IMR-90 (cell line): ENCODE measurements at regions not wholly inside any gene's neighbourhood (a gene's known extent, or its start where the extent isn't known, plus 50 kb on each side); places are given as distances from the start of the nearest gene placed in this dataset.

Experiments
- ATAC-seq: fragments of 200-7000 bp; cut with Tn5 transposase; 2 replicates; pipeline ENCODE4 v1.9.1; 2020; ENCODE audit warnings: low read depth, mild to moderate bottlenecking, moderate library complexity
- BruUV-seq: library from RNA; stranded (reverse); fragments of 400-500 nt; replicated peaks from 2 replicates; lab custom pipeline; 2021; lab: Mats Ljungman, UMichigan
- CTCF ChIA-PET: fragments of 300-600 bp; formaldehyde crosslinking; extraction: SDS; loops from one replicate; lab custom pipeline; 2021; ENCODE audit warnings: antibody characterized with exemption; lab: Yijun Ruan, JAX
- POLR2A ChIA-PET: fragments of 300-600 bp; sonication (Branson Sonifier 250); formaldehyde crosslinking; loops from one replicate; lab custom pipeline; 2022; ENCODE audit warnings: antibody characterized with exemption; ENCODE audit not compliant: unreplicated experiment; lab: Charles Lee
- DNase-seq: peaks from one replicate; pipeline ENCODE4 v3.0.0; 2013
- H2AFZ ChIP-seq: replicated peaks from 2 replicates; pipeline ENCODE3; 2013; ENCODE audit warnings: low read length, mild to moderate bottlenecking; ENCODE audit not compliant: poor library complexity
- H2AK5ac ChIP-seq: 2 replicates; pipeline ENCODE4 v1.6.1; 2013; ENCODE audit warnings: low read depth, low read length, inconsistent platforms
- H2AK9ac ChIP-seq: replicated peaks from 2 replicates; pipeline ENCODE3; 2013; ENCODE audit warnings: mild to moderate bottlenecking, low read depth, low read length, moderate library complexity; ENCODE audit not compliant: poor library complexity
- H2BK120ac ChIP-seq: 2 replicates; pipeline ENCODE4 v1.6.1; 2013; ENCODE audit warnings: low read depth, low read length, inconsistent platforms
- H2BK15ac ChIP-seq: 3 replicates; pipeline ENCODE4 v1.6.1; 2013; ENCODE audit warnings: low read depth, low read length, inconsistent platforms
- H2BK20ac ChIP-seq: 2 replicates; pipeline ENCODE4 v1.6.1; 2013; ENCODE audit warnings: low read depth, mild to moderate bottlenecking, inconsistent platforms, low read length, moderate library complexity
- H2BK5ac ChIP-seq: 2 replicates; pipeline ENCODE4 v1.6.1; 2013; ENCODE audit warnings: mild to moderate bottlenecking, low read depth, low read length, inconsistent platforms; ENCODE audit not compliant: poor library complexity, severe bottlenecking
- H3K14ac ChIP-seq: replicated peaks from 2 replicates; pipeline ENCODE4 v1.6.1; 2013; ENCODE audit warnings: low read depth, low read length, inconsistent platforms
- H3K18ac ChIP-seq: 2 replicates; pipeline ENCODE4 v1.6.1; 2013; ENCODE audit warnings: low read depth, low read length, control low read depth
- H3K23ac ChIP-seq: 2 replicates; pipeline ENCODE4 v1.6.1; 2013; ENCODE audit warnings: low read depth, low read length, inconsistent platforms
- H3K27ac ChIP-seq: 2 replicates; pipeline ENCODE4 v1.5.1; 2013; ENCODE audit warnings: mild to moderate bottlenecking, control low read depth, low read length; ENCODE audit not compliant: insufficient read depth
- H3K27me3 ChIP-seq: 2 replicates; pipeline ENCODE4 v1.6.1; 2013; ENCODE audit warnings: low read length; ENCODE audit not compliant: control insufficient read depth, insufficient read depth
- H3K36me3 ChIP-seq: 2 replicates; pipeline ENCODE4 v1.6.1; 2013; ENCODE audit warnings: low read length, mixed read lengths; ENCODE audit not compliant: control insufficient read depth, insufficient read depth
- H3K4ac ChIP-seq: 2 replicates; pipeline ENCODE4 v1.6.1; 2013; ENCODE audit warnings: low read depth, low read length, inconsistent platforms
- H3K4me1 ChIP-seq: 2 replicates; pipeline ENCODE4 v1.6.1; 2013; ENCODE audit warnings: low read length, mixed read lengths; ENCODE audit not compliant: control insufficient read depth, insufficient read depth
- H3K4me2 ChIP-seq: 2 replicates; pipeline ENCODE4 v1.6.1; 2013; ENCODE audit warnings: low read depth, mild to moderate bottlenecking, control low read depth, low read length, moderate library complexity
- H3K4me3 ChIP-seq: 2 replicates; pipeline ENCODE4 v1.5.1; 2013; ENCODE audit warnings: low read depth, mild to moderate bottlenecking, control low read depth, low read length, moderate library complexity; ENCODE audit not compliant: insufficient read depth
- H3K56ac ChIP-seq: 2 replicates; pipeline ENCODE4 v1.6.1; 2013; ENCODE audit warnings: low read length, inconsistent platforms; ENCODE audit not compliant: insufficient read depth; ENCODE audit errors: extremely low read depth
- H3K79me1 ChIP-seq, 2 experiments: 2 replicates each; pipeline ENCODE4 v1.6.1; 2013; ENCODE audit warnings: low read length in 2 of 2, inconsistent platforms in 1 of 2, low read depth in 1 of 2
- H3K9ac ChIP-seq: 2 replicates; pipeline ENCODE4 v1.6.1; 2013; ENCODE audit warnings: low read depth, low read length, control low read depth
- H3K9me1 ChIP-seq: 2 replicates; pipeline ENCODE4 v1.6.1; 2013; ENCODE audit warnings: low read length, inconsistent platforms; ENCODE audit not compliant: insufficient read depth
- H3K9me3 ChIP-seq: 2 replicates; pipeline ENCODE4 v1.6.1; 2013; ENCODE audit warnings: low read length; ENCODE audit not compliant: control insufficient read depth, insufficient read depth
- H4K20me1 ChIP-seq: 2 replicates; pipeline ENCODE4 v1.6.1; 2013; ENCODE audit warnings: low read length, inconsistent platforms; ENCODE audit not compliant: insufficient read depth
- H4K5ac ChIP-seq: 2 replicates; pipeline ENCODE4 v1.6.1; 2013; ENCODE audit warnings: mild to moderate bottlenecking, low read depth, low read length, control low read depth
- H4K8ac ChIP-seq, 2 experiments: 2 replicates each; pipeline ENCODE4 v1.6.1; 2013; ENCODE audit warnings: low read depth in 2 of 2, low read length in 2 of 2, control low read depth in 1 of 2, inconsistent platforms in 1 of 2
- H4K91ac ChIP-seq: 2 replicates; pipeline ENCODE4 v1.6.1; 2013; ENCODE audit warnings: low read depth, low read length, inconsistent platforms; ENCODE audit not compliant: insufficient read depth
- CEBPB ChIP-seq: IDR thresholded peaks from 2 replicates; pipeline ENCODE4 v1.6.1; 2012; ENCODE audit warnings: low read depth, low read length, improper control_type of control experiment
- CHD1 ChIP-seq: IDR thresholded peaks from 2 replicates; pipeline ENCODE4 v1.6.1; 2012; ENCODE audit warnings: low read depth, low read length, improper control_type of control experiment
- MXI1 ChIP-seq: IDR thresholded peaks from 2 replicates; pipeline ENCODE4 v1.6.1; 2012; ENCODE audit warnings: low read depth, mild to moderate bottlenecking, low read length, moderate library complexity, borderline replicate concordance
- NFE2L2 ChIP-seq: fragments of 150-350 bp; IDR thresholded peaks from 2 replicates; pipeline ENCODE4 v1.6.1; 2016; ENCODE audit warnings: low read depth, mild to moderate bottlenecking, low read length
- POLR2A ChIP-seq: IDR thresholded peaks from 2 replicates; pipeline ENCODE4 v1.6.1; 2012; ENCODE audit warnings: mild to moderate bottlenecking, low read depth, low read length
- RCOR1 ChIP-seq: IDR thresholded peaks from 2 replicates; pipeline ENCODE4 v1.6.1; 2012; ENCODE audit warnings: mild to moderate bottlenecking, low read length, improper control_type of control experiment; ENCODE audit not compliant: insufficient replicate concordance
- RFX5 ChIP-seq: IDR thresholded peaks from 2 replicates; pipeline ENCODE4 v1.8.0; 2012; ENCODE audit warnings: low read depth, mild to moderate bottlenecking, low read length, moderate library complexity
- SMC3 ChIP-seq: fragments of 150-350 bp; IDR thresholded peaks from 2 replicates; pipeline ENCODE4 v1.6.1; 2016; ENCODE audit warnings: low read depth, mild to moderate bottlenecking, antibody characterized with exemption, low read length, moderate library complexity
- WGBS, 2 experiments: methylation state at CpG; one replicate each; pipeline versions ENCODE4 v1.1.5 to v1.1.7; 2013; ENCODE audit warnings: missing lambda C conversion rate in 2 of 2; ENCODE audit not compliant: insufficient read length in 1 of 2; ENCODE audit errors: extremely low coverage in 2 of 2; 5-methylcytosine and 5-hydroxymethylcytosine counted together
- dilution Hi-C: fragments of 300-500 bp; cut with HindIII; formaldehyde crosslinking; loops from one replicate; pipeline ENCODE4 v1.14.3; 2018; ENCODE audit warnings: low sequenced_read_pairs; ENCODE audit not compliant: unreplicated experiment
- in situ Hi-C: fragments of 300-500 bp; cut with MboI; formaldehyde crosslinking; loops from 3 replicates; pipeline ENCODE4 v1.14.3; 2019; ENCODE audit warnings: low sequenced_read_pairs, inconsistent platforms, mixed read lengths
- intact Hi-C: fragments of 100-400 bp; cut with micrococcal nuclease; formaldehyde crosslinking; loops from 2 replicates; pipeline ENCODE4 v1.10.0; 2022
- TF ChIP-seq, protein P1 (sequence below): fragments of 150-350 bp; IDR thresholded peaks from 2 replicates; pipeline ENCODE4 v1.6.1; 2017; ENCODE audit warnings: mild to moderate bottlenecking, antibody characterized with exemption, low read length, low read depth
- TF ChIP-seq, protein P2 (sequence below): conservative IDR thresholded peaks from 2 replicates; pipeline ENCODE4 v1.5.1; 2012; ENCODE audit warnings: mild to moderate bottlenecking, low read depth, low read length, improper control_type of control experiment

- Histone ChIP-seq H2BK15ac (no peak overlapping the region), H3K4me1 (no peaks in the 10 kb centered on the region), H3K9ac (no peak overlapping the region), H4K8ac (no peak overlapping the region), H3K18ac (no peak overlapping the region), H3K27ac (no peak overlapping the region), H3K36me3 (no peaks in the 10 kb centered on the region), H4K5ac (no peak overlapping the region), H3K79me1 (no peaks in the 10 kb centered on the region), H2BK120ac (no peak overlapping the region), H4K20me1 (no peaks in the 10 kb centered on the region), H3K56ac (no peak overlapping the region), H3K4me3 (no peak overlapping the region), H2BK20ac (no peak overlapping the region), H2AFZ (no peak overlapping the region), H3K4ac (no peak overlapping the region), H3K9me1 (no peaks in the 10 kb centered on the region), H4K91ac (no peak overlapping the region), H3K23ac (no peak overlapping the region), H3K4me2 (no peak overlapping the region), H2AK9ac (no peak overlapping the region), H2BK5ac (no peak overlapping the region), H3K9me3 (no peaks in the 10 kb centered on the region), H2AK5ac (no peak overlapping the region), H3K14ac (no peak overlapping the region), H3K27me3 (no peaks in the 10 kb centered on the region)
- intact Hi-C loops, result no loop called here
- ATAC-seq, result no peak
- dilution Hi-C loops, result no loop called here
- ChIA-PET CTCF (no interaction called here), POLR2A (no interaction called here)
- no peak for DNase-seq
- WGBS, 2 experiments, result no CpG with 5 or more reads among the region's 1 CpG
- no TSS peak for BruUV-seq
- in situ Hi-C loops, result no loop called here
- TF ChIP-seq MXI1 (no peak), POLR2A (no peak), RCOR1 (no peak), CEBPB (no peak), CHD1 (no peak), SMC3 (no peak), RFX5 (no peak), NFE2L2 (no peak)
- TF ChIP-seq, protein P1, sequence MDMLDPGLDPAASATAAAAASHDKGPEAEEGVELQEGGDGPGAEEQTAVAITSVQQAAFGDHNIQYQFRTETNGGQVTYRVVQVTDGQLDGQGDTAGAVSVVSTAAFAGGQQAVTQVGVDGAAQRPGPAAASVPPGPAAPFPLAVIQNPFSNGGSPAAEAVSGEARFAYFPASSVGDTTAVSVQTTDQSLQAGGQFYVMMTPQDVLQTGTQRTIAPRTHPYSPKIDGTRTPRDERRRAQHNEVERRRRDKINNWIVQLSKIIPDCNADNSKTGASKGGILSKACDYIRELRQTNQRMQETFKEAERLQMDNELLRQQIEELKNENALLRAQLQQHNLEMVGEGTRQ, result no peak
- TF ChIP-seq, protein P2, sequence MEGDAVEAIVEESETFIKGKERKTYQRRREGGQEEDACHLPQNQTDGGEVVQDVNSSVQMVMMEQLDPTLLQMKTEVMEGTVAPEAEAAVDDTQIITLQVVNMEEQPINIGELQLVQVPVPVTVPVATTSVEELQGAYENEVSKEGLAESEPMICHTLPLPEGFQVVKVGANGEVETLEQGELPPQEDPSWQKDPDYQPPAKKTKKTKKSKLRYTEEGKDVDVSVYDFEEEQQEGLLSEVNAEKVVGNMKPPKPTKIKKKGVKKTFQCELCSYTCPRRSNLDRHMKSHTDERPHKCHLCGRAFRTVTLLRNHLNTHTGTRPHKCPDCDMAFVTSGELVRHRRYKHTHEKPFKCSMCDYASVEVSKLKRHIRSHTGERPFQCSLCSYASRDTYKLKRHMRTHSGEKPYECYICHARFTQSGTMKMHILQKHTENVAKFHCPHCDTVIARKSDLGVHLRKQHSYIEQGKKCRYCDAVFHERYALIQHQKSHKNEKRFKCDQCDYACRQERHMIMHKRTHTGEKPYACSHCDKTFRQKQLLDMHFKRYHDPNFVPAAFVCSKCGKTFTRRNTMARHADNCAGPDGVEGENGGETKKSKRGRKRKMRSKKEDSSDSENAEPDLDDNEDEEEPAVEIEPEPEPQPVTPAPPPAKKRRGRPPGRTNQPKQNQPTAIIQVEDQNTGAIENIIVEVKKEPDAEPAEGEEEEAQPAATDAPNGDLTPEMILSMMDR, result no peak
Observed at GRCh38 chr7:79590391-79590790, 136.9 kb upstream of the MAGI2 start.
